Activated naive CD4-positive, alpha-beta T cell treated with anti-CD3 and anti-CD28 coated beads for 36 hours (primary cell): ENCODE measurements at regions not wholly inside any gene's neighbourhood (a gene's known extent, or its start where the extent isn't known, plus 50 kb on each side); places are given as distances from the start of the nearest gene placed in this dataset.

Experiments used
- CTCF ChIA-PET: fragments of 350-600 bp; sonication (Branson Sonifier 250); formaldehyde crosslinking; loops from one replicate; lab custom pipeline; 2021; ENCODE audit warnings: antibody characterized with exemption; lab: Charles Lee
- DNase-seq: peaks from one replicate; pipeline ENCODE4 v3.0.0-alpha.2; 2020
- H3K27ac Mint-ChIP-seq: one replicate; pipeline ENCODE4 v1.8.0; 2021; ENCODE audit warnings: mild to moderate bottlenecking, mixed read lengths
- H3K27me3 Mint-ChIP-seq: one replicate; pipeline ENCODE4 v1.8.0; 2021; ENCODE audit warnings: low read depth, mixed read lengths
- H3K36me3 Mint-ChIP-seq: one replicate; pipeline ENCODE4 v1.8.0; 2021; ENCODE audit warnings: low read depth, mixed read lengths
- H3K4me1 Mint-ChIP-seq: one replicate; pipeline ENCODE4 v1.8.0; 2021; ENCODE audit warnings: low read depth, mixed read lengths
- H3K4me3 Mint-ChIP-seq: one replicate; pipeline ENCODE4 v1.8.0; 2021; ENCODE audit warnings: mild to moderate bottlenecking, moderate library complexity, mixed read lengths
- H3K9me3 Mint-ChIP-seq: one replicate; pipeline ENCODE4 v1.8.0; 2021; ENCODE audit warnings: mixed read lengths
- intact Hi-C: fragments of 100-400 bp; cut with micrococcal nuclease; formaldehyde crosslinking; loops from one replicate; pipeline ENCODE4 v1.15.1; 2023

DNA sequence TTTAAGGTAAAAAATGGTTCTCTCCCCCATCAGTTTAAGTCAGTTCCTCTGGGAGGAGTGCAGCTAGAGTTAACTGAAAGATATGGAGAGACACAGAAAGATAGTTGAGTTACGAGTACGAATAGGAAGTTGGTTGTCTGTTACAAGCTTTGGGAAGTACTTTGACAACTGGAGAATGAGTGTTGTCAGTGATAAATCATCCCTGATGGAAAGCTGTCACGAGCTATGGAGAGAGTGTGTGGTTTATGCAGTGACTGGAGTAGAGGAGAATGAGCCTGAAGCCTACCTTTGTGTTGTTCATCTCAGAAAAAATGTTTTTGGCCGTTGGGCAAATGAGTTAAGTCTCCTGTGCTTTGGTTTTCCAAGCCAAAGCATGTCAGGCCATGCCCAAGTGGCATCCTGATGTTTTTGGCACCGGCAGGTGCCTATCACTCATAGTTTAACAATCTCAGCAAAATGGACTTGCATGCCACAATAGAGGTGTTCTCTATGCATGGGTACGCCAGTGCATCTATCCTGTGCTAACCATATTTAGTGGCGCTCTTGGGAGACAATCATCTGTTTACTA is 350.2 kb downstream of the IRS2 start:
- H3K27ac Mint-ChIP-seq = no peak overlapping the region
- no peaks in the 10 kb centered on the region for H3K36me3 Mint-ChIP-seq
- CTCF ChIA-PET = no interaction called here
- no peaks in the 10 kb centered on the region for H3K4me1 Mint-ChIP-seq
- no peak for DNase-seq
- H3K27me3 Mint-ChIP-seq = peaks cover 5% of the 10 kb centered on the region
- peaks cover 7% of the 10 kb centered on the region for H3K9me3 Mint-ChIP-seq
- H3K4me3 Mint-ChIP-seq = no peak overlapping the region
- intact Hi-C loops = no loop called here

DNA sequence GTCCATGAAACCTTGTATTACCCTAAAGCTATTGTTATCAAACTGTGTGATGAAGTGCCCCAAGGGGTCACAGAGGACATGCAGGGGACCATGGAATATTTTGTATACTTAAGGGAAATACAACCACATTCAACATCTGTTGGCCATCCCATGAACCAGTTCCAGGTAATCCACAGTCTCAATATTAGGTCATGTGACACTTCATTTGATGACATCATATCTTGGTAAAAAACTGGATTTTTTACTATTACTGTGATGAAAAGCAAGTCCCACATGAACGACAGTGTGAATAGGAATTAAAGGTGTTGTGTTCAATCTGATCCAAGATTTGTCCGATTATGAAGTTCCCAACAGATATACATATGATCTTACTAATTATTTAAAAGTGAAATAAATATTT is 355.2 kb downstream of the IRS2 start:
- peaks cover 2% of the 10 kb centered on the region for H3K27me3 Mint-ChIP-seq
- no peak overlapping the region for H3K4me3 Mint-ChIP-seq
- no peaks in the 10 kb centered on the region for H3K36me3 Mint-ChIP-seq
- CTCF ChIA-PET = interaction anchor here (0.6 kb wide), 2 partner anchors 215 to 1068 kb away, joined by 4 to 5 read pairs; no protein-coding TSS in a partner anchor
- intact Hi-C loops = no loop called here
- H3K9me3 Mint-ChIP-seq = peaks cover 11% of the 10 kb centered on the region
- peaks cover 12% of the 10 kb centered on the region for H3K4me1 Mint-ChIP-seq
- H3K27ac Mint-ChIP-seq = no peak overlapping the region
- DNase-seq = no peak

DNA sequence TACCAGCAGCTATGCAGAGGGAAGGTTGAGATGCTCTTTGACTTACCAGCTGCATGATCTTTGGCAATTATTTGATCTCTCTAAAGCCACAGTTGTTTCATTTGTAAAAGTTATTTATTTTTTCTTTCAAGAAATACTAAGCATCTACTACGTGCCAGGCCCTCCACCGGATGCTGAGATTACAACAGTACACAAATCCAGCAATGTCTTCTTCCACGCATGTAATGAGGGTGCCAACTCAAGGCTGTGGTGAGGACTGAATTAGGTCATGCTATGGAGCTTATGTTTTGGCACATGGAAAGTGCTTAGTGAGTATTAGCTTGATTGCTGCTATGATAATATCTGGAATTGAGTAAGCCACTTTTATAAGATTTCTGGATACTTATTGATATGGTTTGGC is 358.2 kb downstream of the IRS2 start:
- CTCF ChIA-PET = no interaction called here
- Mint-ChIP-seq H3K4me3 (no peak overlapping the region), H3K27me3 (peaks cover 5% of the 10 kb centered on the region), H3K36me3 (no peaks in the 10 kb centered on the region), H3K9me3 (peaks cover 5% of the 10 kb centered on the region), H3K27ac (no peak overlapping the region), H3K4me1 (peaks cover 12% of the 10 kb centered on the region)
- no peak for DNase-seq
- intact Hi-C loops = loop anchor here (5.0 kb wide), 1 partner anchor 359 kb away; the partner anchor contains the start of gene IRS2

DNA sequence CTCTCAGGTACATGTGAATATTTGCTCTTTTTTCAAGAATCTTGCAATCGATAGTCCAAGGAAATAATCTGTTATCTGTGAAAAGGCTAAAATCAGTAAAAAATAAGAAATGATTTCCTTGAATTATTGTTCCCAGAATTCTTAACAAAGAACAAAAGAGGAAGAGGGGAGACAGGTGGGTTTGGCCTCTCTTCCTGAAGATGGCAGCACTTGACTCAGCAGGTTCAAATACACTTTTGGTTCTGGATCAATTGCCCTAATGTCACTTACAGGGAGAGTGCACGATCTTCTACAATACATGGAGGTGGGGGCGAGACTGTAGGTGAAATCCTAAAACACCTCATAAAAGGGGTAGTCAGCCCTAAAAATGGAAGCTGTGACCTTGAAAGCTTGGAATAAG is 358.7 kb downstream of the IRS2 start:
- Mint-ChIP-seq H3K9me3 (peaks cover 4% of the 10 kb centered on the region), H3K36me3 (no peaks in the 10 kb centered on the region), H3K27me3 (peaks cover 7% of the 10 kb centered on the region), H3K27ac (no peak overlapping the region), H3K4me3 (no peak overlapping the region), H3K4me1 (peaks cover 12% of the 10 kb centered on the region)
- CTCF ChIA-PET = no interaction called here
- DNase-seq = no peak
- intact Hi-C loops = loop anchor here (5.0 kb wide), 1 partner anchor 360 kb away; the partner anchor contains the start of gene IRS2

DNA sequence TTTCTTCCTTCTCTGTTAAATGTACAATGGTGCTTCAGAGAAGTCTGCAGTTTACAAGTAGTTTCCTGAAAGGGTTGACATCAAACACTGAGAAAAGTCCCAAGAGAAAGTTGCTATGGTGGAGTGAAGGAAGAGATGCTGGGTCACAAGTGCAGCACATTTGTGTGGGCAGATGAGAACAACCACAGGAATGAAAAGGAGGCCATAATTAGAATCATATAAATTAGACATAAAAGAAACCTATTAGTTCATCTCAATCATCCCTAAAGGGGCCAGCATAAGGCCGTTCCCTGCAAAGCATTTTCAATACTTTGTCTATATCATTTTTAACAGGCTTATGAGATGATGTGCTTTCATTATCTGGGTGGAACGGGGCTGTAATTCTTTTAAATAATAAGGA is 359.2 kb downstream of the IRS2 start:
- CTCF ChIA-PET = no interaction called here
- Mint-ChIP-seq H3K27me3 (peaks cover 10% of the 10 kb centered on the region), H3K4me3 (no peak overlapping the region), H3K4me1 (peaks cover 12% of the 10 kb centered on the region), H3K36me3 (no peaks in the 10 kb centered on the region), H3K27ac (no peak overlapping the region), H3K9me3 (peaks cover 4% of the 10 kb centered on the region)
- no peak for DNase-seq
- intact Hi-C loops = loop anchor here (5.0 kb wide), 1 partner anchor 360 kb away; the partner anchor contains the start of gene IRS2

DNA sequence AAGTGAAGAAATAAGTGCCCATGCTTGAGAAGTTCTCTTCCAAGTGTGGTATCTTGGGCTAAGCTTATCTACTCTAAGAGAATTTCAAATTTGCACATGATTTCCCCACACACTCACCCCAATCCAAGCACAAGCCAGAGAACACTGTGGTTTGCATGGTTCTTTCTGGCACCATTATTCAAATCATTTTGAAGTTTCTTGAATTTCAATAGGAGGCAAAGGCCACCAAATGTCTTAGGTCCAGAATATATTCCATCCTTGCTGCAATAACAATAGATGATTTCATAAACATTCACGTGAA is 359.7 kb downstream of the IRS2 start:
- Mint-ChIP-seq H3K4me1 (peaks cover 12% of the 10 kb centered on the region), H3K27ac (no peak overlapping the region), H3K27me3 (peaks cover 9% of the 10 kb centered on the region), H3K36me3 (no peaks in the 10 kb centered on the region), H3K4me3 (no peak overlapping the region), H3K9me3 (peaks cover 4% of the 10 kb centered on the region)
- DNase-seq = no peak
- intact Hi-C loops = loop anchor here (5.0 kb wide), 1 partner anchor 361 kb away; the partner anchor contains the start of gene IRS2
- CTCF ChIA-PET = no interaction called here

DNA sequence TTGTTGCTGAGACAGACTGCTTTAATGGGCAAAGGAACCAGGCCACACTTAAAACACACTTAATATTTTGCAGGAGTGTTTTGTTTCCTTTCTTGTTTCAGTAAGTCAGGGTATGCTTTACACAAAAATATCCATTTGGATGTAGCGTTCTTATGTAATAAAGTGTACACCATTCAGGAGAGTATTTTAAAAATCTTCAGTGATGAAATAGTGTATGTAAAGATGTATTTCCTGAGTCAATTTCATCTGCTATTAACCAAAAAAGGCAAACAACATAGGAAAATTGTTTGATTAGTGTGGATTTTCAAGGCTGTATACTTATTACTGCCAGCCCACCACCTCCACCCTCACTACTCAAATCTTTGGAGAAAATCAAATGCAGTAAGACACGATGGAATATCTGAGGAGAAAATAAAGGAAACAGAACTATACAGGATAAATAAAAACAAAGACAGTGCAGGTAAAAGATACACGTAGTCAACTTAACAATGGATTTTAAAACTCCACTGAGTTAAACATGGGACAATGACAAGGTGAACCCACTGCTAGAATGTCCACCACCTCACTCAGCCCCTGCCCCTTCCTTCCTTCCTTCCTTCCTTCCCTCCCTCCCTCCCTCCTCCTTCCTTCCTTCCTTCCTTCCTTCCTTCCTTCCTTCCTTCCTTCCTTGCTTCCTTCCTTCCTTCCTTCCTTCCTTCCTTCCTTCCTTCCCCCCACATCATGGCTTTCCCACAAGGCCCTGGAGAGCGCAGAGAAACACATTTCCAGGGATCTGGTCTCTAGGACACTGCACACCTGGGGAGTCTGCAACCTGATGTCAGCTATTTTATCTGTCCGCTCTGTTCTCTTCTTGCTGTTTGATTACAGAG is 360.3 kb downstream of the IRS2 start:
- Mint-ChIP-seq H3K9me3 (peaks cover 4% of the 10 kb centered on the region), H3K4me3 (no peak overlapping the region), H3K36me3 (no peaks in the 10 kb centered on the region), H3K4me1 (peaks cover 12% of the 10 kb centered on the region), H3K27ac (no peak overlapping the region), H3K27me3 (peaks cover 8% of the 10 kb centered on the region)
- no peak for DNase-seq
- intact Hi-C loops = loop anchor here (5.0 kb wide), 1 partner anchor 361 kb away; the partner anchor contains the start of gene IRS2
- CTCF ChIA-PET = no interaction called here

DNA sequence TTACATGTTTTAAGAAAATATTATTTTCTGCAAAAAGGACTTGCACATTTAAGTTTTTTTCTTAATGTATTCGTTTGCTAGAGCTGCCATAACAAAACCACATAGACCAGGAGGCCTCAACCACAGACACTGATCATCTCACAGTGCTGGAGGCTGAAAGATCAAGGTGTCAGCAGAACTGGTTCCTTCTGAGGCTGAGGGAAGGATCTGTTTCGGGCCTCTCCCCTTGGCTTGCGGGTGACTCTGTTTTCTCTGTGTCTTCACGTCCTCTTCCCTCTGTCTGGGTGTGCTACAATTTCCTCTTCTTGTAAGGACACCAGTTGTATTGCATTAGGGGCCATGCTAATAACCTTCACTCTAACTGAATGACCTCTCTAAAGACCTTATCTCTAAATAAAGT is 364.2 kb downstream of the IRS2 start:
- Mint-ChIP-seq H3K36me3 (no peaks in the 10 kb centered on the region), H3K9me3 (no peaks in the 10 kb centered on the region), H3K4me1 (peaks cover 3% of the 10 kb centered on the region), H3K4me3 (no peak overlapping the region), H3K27me3 (peaks cover 15% of the 10 kb centered on the region), H3K27ac (no peak overlapping the region)
- DNase-seq = no peak
- intact Hi-C loops = no loop called here
- CTCF ChIA-PET = no interaction called here

DNA sequence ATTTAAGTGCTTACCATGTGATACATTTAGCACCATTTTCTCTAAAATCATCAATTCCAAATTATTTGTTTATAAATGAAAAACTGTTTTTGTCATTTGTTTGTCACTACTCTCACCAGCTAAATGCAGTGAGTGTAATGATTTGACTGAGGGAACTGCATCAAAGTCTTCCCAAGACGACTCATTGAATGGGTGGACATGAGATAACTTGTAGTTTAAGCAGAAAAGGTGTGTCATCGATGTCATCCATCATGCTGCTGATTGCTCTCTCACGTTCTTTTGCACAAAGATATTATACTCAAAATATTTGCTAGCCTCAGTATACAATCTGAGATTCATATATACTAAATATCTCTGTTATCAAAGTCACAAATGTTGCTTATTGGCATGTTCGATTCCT is 366.5 kb downstream of the IRS2 start:
- Mint-ChIP-seq H3K27ac (no peak overlapping the region), H3K4me3 (no peak overlapping the region), H3K4me1 (no peaks in the 10 kb centered on the region), H3K27me3 (peaks cover 18% of the 10 kb centered on the region), H3K36me3 (no peaks in the 10 kb centered on the region), H3K9me3 (no peaks in the 10 kb centered on the region)
- intact Hi-C loops = no loop called here
- CTCF ChIA-PET = no interaction called here
- no peak for DNase-seq

DNA sequence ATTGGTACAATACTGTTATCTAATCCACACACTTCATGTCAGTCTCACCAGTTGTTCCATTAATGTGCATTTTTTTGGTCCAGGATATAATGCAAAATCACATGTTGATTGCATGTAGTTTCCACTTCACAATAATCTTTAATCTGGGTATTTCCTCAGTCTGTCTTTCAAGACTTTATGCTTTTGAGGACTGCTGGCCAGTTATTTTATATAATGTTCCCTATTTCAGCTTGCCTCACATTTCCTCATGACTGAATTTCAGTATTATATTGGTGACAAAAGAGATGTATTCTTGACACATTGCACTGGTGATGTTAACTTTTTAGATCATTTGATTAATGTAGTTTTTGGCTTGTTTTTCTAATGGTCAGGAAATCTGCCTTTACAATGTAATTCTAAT is 368.3 kb downstream of the IRS2 start:
- H3K36me3 Mint-ChIP-seq = no peaks in the 10 kb centered on the region

DNA sequence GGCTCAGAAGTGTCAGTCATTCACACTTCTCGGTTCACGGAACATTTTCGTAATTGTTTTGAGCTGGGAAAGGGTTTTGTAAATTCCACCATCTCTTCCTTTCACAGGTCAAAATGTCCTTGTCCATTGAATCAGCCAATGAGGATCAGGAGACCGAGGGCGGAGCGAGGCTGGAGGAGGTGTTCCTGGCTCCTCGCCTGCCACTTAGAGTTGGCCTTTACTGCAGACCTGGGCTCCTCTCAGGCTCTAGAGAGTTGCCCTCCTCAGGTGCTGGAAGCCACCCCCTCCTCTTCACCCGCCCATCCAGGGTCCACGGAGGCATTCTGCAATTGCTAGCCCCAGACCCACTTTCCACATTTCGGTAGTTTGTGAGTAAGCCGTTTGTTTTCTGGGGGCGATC is 370.4 kb downstream of the IRS2 start:
- CTCF ChIA-PET = no interaction called here
- Mint-ChIP-seq H3K4me1 (no peaks in the 10 kb centered on the region), H3K36me3 (no peaks in the 10 kb centered on the region), H3K9me3 (no peaks in the 10 kb centered on the region), H3K27me3 (peaks cover 13% of the 10 kb centered on the region), H3K4me3 (no peak overlapping the region), H3K27ac (no peak overlapping the region)
- intact Hi-C loops = no loop called here
- DNase-seq = no peak

More for the DNA sequence above, 368.3 kb downstream of the IRS2 start:
- intact Hi-C loops = no loop called here
- Mint-ChIP-seq H3K27ac (no peak overlapping the region), H3K27me3 (peaks cover 18% of the 10 kb centered on the region), H3K4me1 (no peaks in the 10 kb centered on the region), H3K9me3 (no peaks in the 10 kb centered on the region), H3K4me3 (no peak overlapping the region)
- DNase-seq = no peak
- CTCF ChIA-PET = no interaction called here

DNA sequence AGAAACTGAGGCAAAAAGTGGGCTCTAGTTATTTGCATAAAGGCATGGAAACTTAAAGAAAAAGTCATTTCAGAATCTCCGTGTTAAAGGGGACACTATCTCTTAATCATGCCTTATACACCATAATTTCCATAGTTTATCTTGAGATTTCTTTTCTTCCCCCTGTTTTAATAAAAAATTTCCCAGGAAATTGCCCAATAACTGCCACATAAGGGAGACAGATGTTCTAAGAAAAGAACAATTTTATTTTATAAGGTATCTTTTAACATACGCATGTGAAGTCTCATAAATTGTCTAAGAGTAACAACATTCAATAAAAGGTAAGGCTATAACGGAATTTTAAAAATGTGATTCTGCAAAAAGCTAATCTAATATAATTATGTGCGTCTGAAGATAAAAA is 371.3 kb downstream of the IRS2 start:
- Mint-ChIP-seq H3K4me1 (no peaks in the 10 kb centered on the region), H3K36me3 (no peaks in the 10 kb centered on the region), H3K27me3 (peaks cover 13% of the 10 kb centered on the region), H3K4me3 (no peak overlapping the region), H3K9me3 (no peaks in the 10 kb centered on the region), H3K27ac (no peak overlapping the region)
- CTCF ChIA-PET = no interaction called here
- intact Hi-C loops = no loop called here
- no peak for DNase-seq
